NCI-H2029 (cell line): ENCODE measurements at regions not wholly inside any gene's neighbourhood (a gene's known extent, or its start where the extent isn't known, plus 50 kb on each side); places are given as distances from the start of the nearest gene placed in this dataset.
"Not testable (repeated sequence)": the region's sequence is repeated elsewhere in the genome, so short reads cannot be mapped to it uniquely, and the experiment has no call there.

Source experiments
- DNase-seq: peaks from one replicate; lab custom pipeline; 2025; lab: John Stamatoyannopoulos, UW

- DNase-seq: no peak
Measured at GRCh38 chr9:95580812-95581761, 64.3 kb upstream of the PTCH1 start.

GRCh38 chr9:95574866-95575553 lies 58.2 kb upstream of the PTCH1 start:
- DNase-seq: no peak

GRCh38 chr9:95574176-95574575 lies 57.4 kb upstream of the PTCH1 start:
- DNase-seq: no peak

- no peak for DNase-seq
Measured at GRCh38 chr9:95573463-95573862, 56.7 kb upstream of the PTCH1 start.

- DNase-seq: no peak
Measured at GRCh38 chr9:95572381-95573151, 55.8 kb upstream of the PTCH1 start.

- DNase-seq: no peak
Measured at GRCh38 chr9:95570646-95571045, 53.9 kb upstream of the PTCH1 start.

GRCh38 chr9:95570150-95570549 lies 53.4 kb upstream of the PTCH1 start:
- DNase-seq: no peak

GRCh38 chr9:95568735-95569134 lies 52.0 kb upstream of the PTCH1 start:
- not testable (repeated sequence) for DNase-seq
